AG04449 (cell line): ENCODE measurements at regions not wholly inside any gene's neighbourhood (a gene's known extent, or its start where the extent isn't known, plus 50 kb on each side); places are given as distances from the start of the nearest gene placed in this dataset.

ENCODE experiments used
- CTCF ChIA-PET: fragments of 350-600 bp; formaldehyde crosslinking; extraction: SDS; loops from one replicate; lab custom pipeline; 2021; ENCODE audit warnings: antibody characterized with exemption; lab: Yijun Ruan, JAX
- POLR2A ChIA-PET: fragments of 400-600, 350-600 bp; formaldehyde crosslinking; extraction: SDS; loops from one replicate; lab custom pipeline; 2020; ENCODE audit warnings: antibody characterized with exemption, inconsistent platforms; lab: Yijun Ruan, JAX
- DNase-seq: peaks from one replicate; pipeline ENCODE4 v3.0.0-alpha.2; 2010; ENCODE audit warnings: low read depth, low spot score
- H3K4me3 ChIP-seq: 2 replicates; pipeline ENCODE4 v1.5.1; 2011; ENCODE audit warnings: low read depth, mild to moderate bottlenecking, control low read depth, low read length
- TF ChIP-seq, protein P1 (sequence below): IDR thresholded peaks from one replicate; pipeline ENCODE4 v1.5.1; 2011; ENCODE audit warnings: mild to moderate bottlenecking, moderate library complexity, low read length, control low read depth, inconsistent platforms; ENCODE audit not compliant: insufficient read depth; ENCODE audit errors: missing control alignments

- POLR2A ChIA-PET: no interaction called here
- TF ChIP-seq, protein P1, sequence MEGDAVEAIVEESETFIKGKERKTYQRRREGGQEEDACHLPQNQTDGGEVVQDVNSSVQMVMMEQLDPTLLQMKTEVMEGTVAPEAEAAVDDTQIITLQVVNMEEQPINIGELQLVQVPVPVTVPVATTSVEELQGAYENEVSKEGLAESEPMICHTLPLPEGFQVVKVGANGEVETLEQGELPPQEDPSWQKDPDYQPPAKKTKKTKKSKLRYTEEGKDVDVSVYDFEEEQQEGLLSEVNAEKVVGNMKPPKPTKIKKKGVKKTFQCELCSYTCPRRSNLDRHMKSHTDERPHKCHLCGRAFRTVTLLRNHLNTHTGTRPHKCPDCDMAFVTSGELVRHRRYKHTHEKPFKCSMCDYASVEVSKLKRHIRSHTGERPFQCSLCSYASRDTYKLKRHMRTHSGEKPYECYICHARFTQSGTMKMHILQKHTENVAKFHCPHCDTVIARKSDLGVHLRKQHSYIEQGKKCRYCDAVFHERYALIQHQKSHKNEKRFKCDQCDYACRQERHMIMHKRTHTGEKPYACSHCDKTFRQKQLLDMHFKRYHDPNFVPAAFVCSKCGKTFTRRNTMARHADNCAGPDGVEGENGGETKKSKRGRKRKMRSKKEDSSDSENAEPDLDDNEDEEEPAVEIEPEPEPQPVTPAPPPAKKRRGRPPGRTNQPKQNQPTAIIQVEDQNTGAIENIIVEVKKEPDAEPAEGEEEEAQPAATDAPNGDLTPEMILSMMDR: no peak
- no peak overlapping the region for H3K4me3 ChIP-seq
- DNase-seq: no peak
- CTCF ChIA-PET: interaction anchor here (1.1 to 1.9 kb wide), 3 partner anchors 9 to 10 kb away, joined by 3 to 6 read pairs (median 4); no protein-coding TSS in a partner anchor
These were observed 108.3 kb upstream of the FER start for GRCh38 chr5:108639366-108639765.

DNA sequence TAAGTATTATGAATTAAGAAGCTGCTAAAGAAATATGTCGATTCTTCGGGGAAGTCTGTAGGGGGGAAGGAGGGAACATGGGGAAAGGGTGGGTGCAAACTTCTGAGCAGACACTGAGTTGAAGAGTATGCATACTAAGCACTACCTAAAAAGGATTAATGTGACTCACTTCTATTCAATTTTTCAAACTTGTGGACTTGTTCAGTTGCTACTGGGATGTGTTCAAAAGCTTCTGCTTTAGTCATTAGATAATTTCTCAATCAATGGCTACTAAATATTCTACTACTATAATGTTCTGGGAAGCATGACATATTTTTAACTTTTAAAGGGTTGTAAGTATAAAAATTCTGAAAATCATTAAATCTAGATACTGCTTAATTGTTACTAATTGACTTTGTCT lies 109.7 kb upstream of the FER start:
- H3K4me3 ChIP-seq: no peak overlapping the region
- CTCF ChIA-PET: interaction anchor here (1.3 kb wide), 1 partner anchor 114 kb away, joined by 4 read pairs; no protein-coding TSS in a partner anchor
- TF ChIP-seq, protein P1: no peak
- no peak for DNase-seq
- POLR2A ChIA-PET: no interaction called here

- POLR2A ChIA-PET: no interaction called here
- CTCF ChIA-PET: interaction anchor here (1.3 kb wide), 1 partner anchor 113 kb away, joined by 4 read pairs; no protein-coding TSS in a partner anchor
- H3K4me3 ChIP-seq: no peak overlapping the region
- TF ChIP-seq, protein P1: no peak
- DNase-seq: no peak
These were observed 110.6 kb upstream of the FER start for GRCh38 chr5:108637134-108637533.

DNA sequence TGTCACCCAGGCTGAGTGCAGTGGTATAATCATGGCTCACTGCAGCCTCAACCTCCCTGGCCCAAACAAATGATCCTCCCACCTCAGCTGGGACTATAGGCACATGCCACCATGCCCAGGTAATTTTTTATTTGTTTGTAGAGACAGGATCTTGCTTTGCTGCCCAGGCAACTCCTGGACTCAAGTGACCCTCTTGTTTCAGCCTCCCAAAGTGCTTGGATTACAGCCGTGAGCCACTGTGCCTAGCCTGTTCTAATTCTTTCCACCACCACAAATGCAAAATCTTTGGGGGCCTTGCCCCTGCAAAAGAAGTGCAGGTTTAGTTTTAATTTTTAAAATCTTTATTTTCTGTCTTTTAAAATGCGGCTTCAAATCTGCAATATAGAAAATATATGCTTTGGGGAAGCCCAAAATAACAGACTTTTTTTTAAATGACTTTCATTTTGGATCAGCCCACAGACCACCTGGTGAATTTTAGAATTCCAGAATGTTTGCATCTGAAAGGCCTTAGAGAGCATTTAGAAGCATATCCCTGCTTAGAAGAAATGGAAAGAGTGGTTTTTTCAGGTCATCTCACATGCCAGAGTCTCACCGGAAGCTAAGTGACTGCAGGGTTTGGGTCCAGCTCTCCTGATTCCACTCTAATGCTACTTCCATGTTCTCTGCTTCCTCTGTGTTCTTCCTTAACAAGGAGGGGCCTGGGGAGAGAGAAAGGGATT lies 111.4 kb upstream of the FER start:
- H3K4me3 ChIP-seq: no peak overlapping the region
- TF ChIP-seq, protein P1: no peak
- ChIA-PET POLR2A (no interaction called here), CTCF (no interaction called here)
- no peak for DNase-seq

DNA sequence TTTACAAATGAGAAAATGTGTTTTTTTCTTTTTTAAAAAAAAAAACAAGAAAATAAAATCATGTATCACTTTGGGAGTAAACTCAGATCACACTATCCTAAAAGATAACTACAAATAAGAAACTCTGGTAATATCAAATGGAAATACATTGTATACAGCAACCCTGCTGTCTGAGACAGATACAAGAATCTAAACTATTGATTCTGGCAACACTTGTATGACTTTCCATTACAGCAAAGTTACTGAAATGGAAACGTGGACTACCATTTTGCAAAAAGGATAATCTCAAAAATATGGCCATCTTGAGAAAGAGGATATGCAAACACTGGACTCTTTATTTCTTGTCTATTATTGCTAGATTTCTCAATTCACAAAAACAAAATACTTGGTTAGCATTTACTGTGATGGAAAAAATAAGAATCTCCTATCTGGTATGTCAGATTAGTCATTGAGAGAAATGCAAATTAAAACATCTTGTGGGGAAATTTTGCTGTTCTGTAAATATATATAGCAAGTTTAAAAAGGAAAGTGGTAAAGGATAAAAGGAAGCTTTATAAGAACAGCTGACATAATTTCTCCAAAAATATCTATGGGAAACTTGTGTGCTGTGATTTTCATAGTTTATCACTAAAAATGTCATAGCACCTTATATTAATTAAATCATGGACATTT lies 112.9 kb upstream of the FER start:
- POLR2A ChIA-PET: no interaction called here
- no peak overlapping the region for H3K4me3 ChIP-seq
- TF ChIP-seq, protein P1: no peak
- CTCF ChIA-PET: interaction anchor here (3.7 kb wide), 1 partner anchor 8 kb away, joined by 23 read pairs; no protein-coding TSS in a partner anchor
- no peak for DNase-seq

- TF ChIP-seq, protein P1: no peak
- POLR2A ChIA-PET: no interaction called here
- CTCF ChIA-PET: interaction anchor here (3.7 kb wide), 1 partner anchor 9 kb away, joined by 23 read pairs; no protein-coding TSS in a partner anchor
- H3K4me3 ChIP-seq: no peak overlapping the region
- DNase-seq: no peak
These were observed 113.6 kb upstream of the FER start for GRCh38 chr5:108634010-108634616.
